Breast epithelium (tissue), 3 donors: ENCODE measurements at regions not wholly inside any gene's neighbourhood (a gene's known extent, or its start where the extent isn't known, plus 50 kb on each side); places are given as distances from the start of the nearest gene placed in this dataset.

Source experiments
- POLR2A ChIP-seq: fragments of 450-650 bp; IDR thresholded peaks from one replicate; pipeline ENCODE4 v1.6.1; 2016; ENCODE audit warnings: antibody characterized with exemption, mild to moderate bottlenecking, moderate library complexity
- POLR2AphosphoS5 ChIP-seq, 3 donors: sonication (generic); formaldehyde crosslinking; IDR thresholded peaks; one replicate each; pipeline ENCODE4 v1.6.1; 2017; ENCODE audit warnings: antibody characterized with exemption in 3 of 3
- TF ChIP-seq, protein P1 (sequence below), 3 donors: fragments of 450-650 bp; IDR thresholded peaks; one replicate each; pipeline ENCODE4 v1.5.1; 2016 to 2017; ENCODE audit warnings: antibody characterized with exemption in 3 of 3, mild to moderate bottlenecking in 3 of 3, moderate library complexity in 3 of 3

DNA sequence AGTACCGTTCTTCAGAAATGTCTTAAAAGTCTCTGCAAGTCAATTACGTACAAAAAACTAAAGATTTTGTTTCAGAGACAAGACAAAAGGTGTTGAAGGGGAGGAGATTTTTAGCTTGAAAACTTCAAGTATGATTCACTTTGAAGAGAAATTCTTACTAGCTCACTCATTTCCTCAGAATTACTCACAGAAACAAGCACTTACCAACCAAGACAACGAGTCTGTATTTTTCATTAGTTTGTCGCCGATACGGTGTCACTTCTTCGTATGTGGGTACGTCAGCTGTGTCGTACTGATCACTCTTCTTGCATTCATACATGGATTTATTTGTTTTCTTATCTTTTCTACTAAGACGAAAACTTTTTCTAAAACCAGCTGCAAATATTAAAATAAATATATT lies 90.6 kb upstream of the ODAD2 start:
- TF ChIP-seq, protein P1, sequence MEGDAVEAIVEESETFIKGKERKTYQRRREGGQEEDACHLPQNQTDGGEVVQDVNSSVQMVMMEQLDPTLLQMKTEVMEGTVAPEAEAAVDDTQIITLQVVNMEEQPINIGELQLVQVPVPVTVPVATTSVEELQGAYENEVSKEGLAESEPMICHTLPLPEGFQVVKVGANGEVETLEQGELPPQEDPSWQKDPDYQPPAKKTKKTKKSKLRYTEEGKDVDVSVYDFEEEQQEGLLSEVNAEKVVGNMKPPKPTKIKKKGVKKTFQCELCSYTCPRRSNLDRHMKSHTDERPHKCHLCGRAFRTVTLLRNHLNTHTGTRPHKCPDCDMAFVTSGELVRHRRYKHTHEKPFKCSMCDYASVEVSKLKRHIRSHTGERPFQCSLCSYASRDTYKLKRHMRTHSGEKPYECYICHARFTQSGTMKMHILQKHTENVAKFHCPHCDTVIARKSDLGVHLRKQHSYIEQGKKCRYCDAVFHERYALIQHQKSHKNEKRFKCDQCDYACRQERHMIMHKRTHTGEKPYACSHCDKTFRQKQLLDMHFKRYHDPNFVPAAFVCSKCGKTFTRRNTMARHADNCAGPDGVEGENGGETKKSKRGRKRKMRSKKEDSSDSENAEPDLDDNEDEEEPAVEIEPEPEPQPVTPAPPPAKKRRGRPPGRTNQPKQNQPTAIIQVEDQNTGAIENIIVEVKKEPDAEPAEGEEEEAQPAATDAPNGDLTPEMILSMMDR (IDR thresholded peaks at IDR 0.05): no peak
- TF ChIP-seq POLR2AphosphoS5 (IDR thresholded peaks at IDR 0.05) (no peak), POLR2A (no peak)
